LNCaP clone FGC (cell line): ENCODE measurements at regions not wholly inside any gene's neighbourhood (a gene's known extent, or its start where the extent isn't known, plus 50 kb on each side); places are given as distances from the start of the nearest gene placed in this dataset.
"Not testable (repeated sequence)": the region's sequence is repeated elsewhere in the genome, so short reads cannot be mapped to it uniquely, and the experiment has no call there.

ENCODE experiments used
- DNase-seq: peaks from one replicate; pipeline ENCODE4 v3.0.0-alpha.2; 2011; ENCODE audit warnings: low read depth
- H3K4me3 ChIP-seq: 2 replicates; pipeline ENCODE4 v1.5.1; 2011; ENCODE audit warnings: mild to moderate bottlenecking, low read depth, low read length, control low read depth
- TF ChIP-seq, protein P1 (sequence below): IDR thresholded peaks from 2 replicates; pipeline ENCODE4 v1.5.1; 2012; ENCODE audit warnings: mild to moderate bottlenecking; ENCODE audit not compliant: control insufficient read depth, insufficient read depth; ENCODE audit errors: extremely low read depth

DNA sequence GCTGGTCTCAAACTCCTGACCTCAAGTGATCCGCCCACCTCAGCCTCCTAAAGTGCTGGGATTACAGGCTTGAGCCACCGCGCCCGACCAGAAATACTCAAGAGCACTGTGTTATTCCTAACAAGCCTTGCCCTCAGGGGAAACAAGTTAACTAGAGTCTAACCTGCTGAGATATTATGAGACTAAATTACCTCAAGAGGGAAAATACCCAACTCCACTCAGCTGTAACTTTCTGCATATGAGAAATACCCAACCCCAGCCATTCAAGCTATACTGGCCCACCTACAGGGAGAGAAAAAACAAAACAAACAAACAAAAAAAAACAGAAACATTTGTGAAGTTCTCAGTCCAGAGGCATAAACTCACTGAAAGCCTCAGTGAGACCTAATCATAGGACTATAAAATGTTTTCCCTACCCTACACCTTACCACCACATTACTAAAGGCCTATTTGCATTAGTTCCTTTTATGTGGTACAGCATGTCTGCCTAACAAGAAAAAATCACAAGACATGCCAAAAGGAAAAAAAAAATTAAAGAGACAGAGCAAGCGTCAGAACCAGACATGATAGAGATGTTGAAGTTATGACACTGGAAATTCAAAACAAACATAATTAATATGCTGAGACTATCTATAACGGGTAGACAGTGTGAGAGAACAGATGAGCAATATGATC, 876.0 kb downstream of the FSTL5 start:
- no peak overlapping the region for H3K4me3 ChIP-seq
- TF ChIP-seq, protein P1, sequence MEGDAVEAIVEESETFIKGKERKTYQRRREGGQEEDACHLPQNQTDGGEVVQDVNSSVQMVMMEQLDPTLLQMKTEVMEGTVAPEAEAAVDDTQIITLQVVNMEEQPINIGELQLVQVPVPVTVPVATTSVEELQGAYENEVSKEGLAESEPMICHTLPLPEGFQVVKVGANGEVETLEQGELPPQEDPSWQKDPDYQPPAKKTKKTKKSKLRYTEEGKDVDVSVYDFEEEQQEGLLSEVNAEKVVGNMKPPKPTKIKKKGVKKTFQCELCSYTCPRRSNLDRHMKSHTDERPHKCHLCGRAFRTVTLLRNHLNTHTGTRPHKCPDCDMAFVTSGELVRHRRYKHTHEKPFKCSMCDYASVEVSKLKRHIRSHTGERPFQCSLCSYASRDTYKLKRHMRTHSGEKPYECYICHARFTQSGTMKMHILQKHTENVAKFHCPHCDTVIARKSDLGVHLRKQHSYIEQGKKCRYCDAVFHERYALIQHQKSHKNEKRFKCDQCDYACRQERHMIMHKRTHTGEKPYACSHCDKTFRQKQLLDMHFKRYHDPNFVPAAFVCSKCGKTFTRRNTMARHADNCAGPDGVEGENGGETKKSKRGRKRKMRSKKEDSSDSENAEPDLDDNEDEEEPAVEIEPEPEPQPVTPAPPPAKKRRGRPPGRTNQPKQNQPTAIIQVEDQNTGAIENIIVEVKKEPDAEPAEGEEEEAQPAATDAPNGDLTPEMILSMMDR, result no peak
- no peak for DNase-seq

DNA sequence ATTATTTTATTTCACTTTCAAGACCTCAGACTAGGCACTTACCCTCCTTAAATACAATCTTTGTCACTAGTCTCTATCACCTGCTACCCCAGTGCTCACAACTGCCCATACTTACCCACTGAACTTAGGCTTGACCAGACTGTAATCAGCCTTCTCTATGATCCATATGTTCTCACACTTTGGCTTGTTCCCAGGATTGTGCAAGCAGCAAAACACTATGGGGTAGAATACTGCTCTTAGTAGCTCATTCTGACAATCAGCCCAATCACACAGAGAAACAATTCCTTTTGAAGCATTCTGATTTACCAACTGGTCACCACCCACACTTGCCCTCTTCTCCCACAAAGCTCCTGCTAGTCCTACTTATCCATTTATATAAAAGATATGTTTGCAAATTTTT, 878.3 kb downstream of the FSTL5 start:
- TF ChIP-seq, protein P1, result no peak
- H3K4me3 ChIP-seq, result no peak overlapping the region
- DNase-seq, result no peak

DNA sequence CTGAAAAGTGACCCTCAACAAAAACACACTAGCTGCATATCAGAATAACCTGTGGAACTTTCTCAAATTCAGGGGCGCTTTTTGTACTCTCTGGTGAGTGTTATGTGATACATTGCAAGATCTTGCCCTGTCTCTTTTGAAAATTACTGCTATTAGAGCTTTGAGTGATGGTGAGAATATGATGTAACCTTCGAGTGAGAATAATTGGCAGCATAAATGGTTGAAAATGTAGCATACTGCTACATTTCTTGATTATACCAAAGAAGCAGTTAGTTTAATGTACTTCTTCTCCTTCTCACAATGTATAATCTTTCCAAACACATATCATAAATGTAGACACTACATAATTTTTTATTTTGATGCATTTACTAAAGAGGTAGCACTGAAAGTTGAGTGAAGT, 882.9 kb downstream of the FSTL5 start:
- TF ChIP-seq, protein P1, result no peak
- no peak for DNase-seq
- no peak overlapping the region for H3K4me3 ChIP-seq

DNA sequence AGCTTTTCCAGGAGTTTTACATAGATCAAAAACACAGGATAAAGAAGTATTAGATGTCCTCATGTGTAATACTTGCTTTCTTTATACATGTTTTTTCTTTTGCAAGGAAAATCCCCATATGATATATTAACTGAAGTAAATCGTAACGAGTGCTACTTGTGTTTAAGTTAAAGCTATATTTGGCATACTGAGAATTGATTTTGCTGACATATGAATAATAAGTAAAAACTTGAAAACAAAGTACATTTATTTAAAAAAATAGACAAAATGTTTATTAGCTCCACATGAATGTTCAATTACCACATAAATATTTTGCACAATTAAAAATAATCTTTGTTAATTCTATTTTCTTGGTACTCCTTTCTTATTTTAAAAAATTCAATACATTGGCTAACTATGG, 884.7 kb downstream of the FSTL5 start:
- no peak overlapping the region for H3K4me3 ChIP-seq
- TF ChIP-seq, protein P1, result no peak
- DNase-seq, result no peak

DNA sequence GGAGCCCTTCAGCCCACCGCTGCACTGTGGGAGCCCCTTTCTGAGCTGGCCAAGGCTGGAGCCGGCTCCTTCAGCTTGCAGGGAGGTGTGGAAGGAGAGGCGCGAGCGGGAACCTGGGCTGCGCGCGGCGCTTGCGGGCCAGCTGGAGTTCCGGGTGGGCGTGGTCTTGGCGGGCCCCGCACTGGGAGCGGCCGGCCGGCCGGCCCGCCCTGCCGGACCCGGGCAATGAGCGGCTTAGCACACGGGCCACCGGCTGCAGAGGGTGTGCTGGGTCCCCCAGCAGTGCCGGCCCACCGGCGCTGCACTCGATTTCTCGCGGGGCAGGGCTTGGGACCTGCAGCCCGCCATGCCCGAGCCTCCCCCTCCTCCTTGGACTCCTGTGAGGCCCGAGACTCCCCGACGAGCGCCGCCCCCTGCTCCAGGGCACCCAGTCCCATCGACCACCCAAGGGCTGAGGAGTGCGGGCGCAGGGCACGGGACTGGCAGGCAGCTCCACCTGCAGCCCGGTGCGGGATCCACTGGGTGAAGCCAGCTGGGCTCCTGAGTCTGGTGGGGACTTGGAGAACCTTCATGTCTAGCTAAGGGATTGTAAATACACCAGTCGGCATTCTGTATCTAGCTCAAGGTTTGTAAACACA, 886.5 kb downstream of the FSTL5 start:
- not testable (repeated sequence) for DNase-seq, H3K4me3 ChIP-seq

DNA sequence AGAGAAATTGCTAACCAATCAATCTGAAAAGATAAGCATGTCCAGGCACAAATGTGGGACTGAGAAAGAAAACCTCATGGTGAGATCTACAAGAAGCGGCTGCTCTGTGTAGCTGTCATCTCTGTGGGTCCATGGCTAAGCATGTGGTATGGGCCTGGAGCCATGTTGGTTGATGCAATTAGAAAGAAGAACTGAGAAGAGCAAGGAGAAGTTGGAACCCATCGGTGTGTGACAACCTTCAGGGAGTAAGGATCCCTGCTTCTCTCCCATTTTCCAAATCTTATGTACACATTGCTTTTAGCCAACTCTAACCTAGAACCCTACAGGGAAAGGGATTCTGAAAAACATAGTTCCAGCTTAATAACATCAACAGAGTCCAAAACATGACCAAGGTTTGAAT, 890.2 kb downstream of the FSTL5 start:
- H3K4me3 ChIP-seq, result no peak overlapping the region
- TF ChIP-seq, protein P1, result no peak
- DNase-seq, result no peak

DNA sequence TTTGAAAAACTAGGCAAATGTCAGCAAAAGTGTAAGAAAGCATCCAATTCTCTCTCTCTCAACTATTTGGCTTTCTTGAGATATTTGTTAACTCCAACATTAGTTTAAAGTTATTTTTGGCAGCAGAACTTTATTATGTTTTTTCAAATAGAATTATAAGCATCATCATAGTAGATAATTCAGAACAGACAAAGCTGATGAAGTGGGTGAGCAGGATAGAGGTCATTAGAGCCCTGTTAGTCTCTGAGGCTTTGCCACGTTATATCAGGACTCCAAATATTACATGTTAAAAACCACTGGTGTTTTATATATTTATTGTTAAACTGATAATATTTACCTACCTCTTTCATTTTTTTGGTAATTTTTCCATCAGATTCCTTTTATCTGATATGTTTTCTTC, 903.0 kb downstream of the FSTL5 start:
- DNase-seq, result no peak
- TF ChIP-seq, protein P1, result no peak
- no peak overlapping the region for H3K4me3 ChIP-seq
